ENCODE measurements at regions not wholly inside any gene's neighbourhood (a gene's known extent, or its start where the extent isn't known, plus 50 kb on each side); places are given as distances from the start of the nearest gene placed in this dataset.

- no peak for TF ChIP-seq AGO1 (IDR thresholded peaks at IDR 0.05; ENCODE audit: low read depth, low read length, poor library complexity, severe bottlenecking)
- no peak for TF ChIP-seq DNMT3B (CRISPR knock-in tag; conservative IDR thresholded peaks at IDR 0.05)
- TF ChIP-seq ETS1 (CRISPR knock-in tag; IDR thresholded peaks at IDR 0.05), result no peak
These were observed 410.3 kb upstream of the SHH start (continued) for GRCh38 chr7:156222611-156223010.

- WGBS (ENCODE audit: low lambda C conversion rate), result 28% methylated on average over 4 of the region's 4 CpGs
- Histone ChIP-seq H3K79me2 (ENCODE audit: insufficient read depth, low read length) (no peaks in the 10 kb centered on the region), H3K27ac (ENCODE audit: extremely low read length, insufficient read depth, low read length) (no peak overlapping the region), H3K36me3 (replicated peaks in 1 of 2; ENCODE audit: control insufficient read depth in 1 of 2, insufficient read depth in 2 of 2, low read length in 2 of 2) (no peaks in the 10 kb centered on the region), H4K20me1 (ENCODE audit: insufficient read depth, low read length) (no peaks in the 10 kb centered on the region), H3K27me3 (ENCODE audit: control insufficient read depth in 1 of 2, insufficient read depth in 2 of 2, low read length in 2 of 2) (peaks cover 9 to 55% of the 10 kb centered on the region in 2 experiments), H3K4me2 (ENCODE audit: low read depth, low read length) (no peak overlapping the region), H2AFZ (ENCODE audit: low read length) (no peak overlapping the region), H3K4me3 (replicated peaks in 1 of 3; ENCODE audit: insufficient read depth in 1 of 3, low read depth in 2 of 3, low read length in 3 of 3) (no peak overlapping the region), H3K4me1 (ENCODE audit: insufficient read depth, low read length) (peaks cover 13% of the 10 kb centered on the region), H3K9me3 (ENCODE audit: low read length) (peaks cover 4% of the 10 kb centered on the region; the same call in 1 of the 2 replicates), H3K9ac (ENCODE audit: insufficient read depth, low read depth, low read length) (no peak overlapping the region)
- ChIA-PET POLR2A (no interaction called here), CTCF (ENCODE audit: low intra/inter-chr PET ratio, low total read pairs) (no interaction called here)
- ATAC-seq (no peak), FAIRE-seq (no peak), DNase-seq (ENCODE audit: low spot score) (no peak)
- intact Hi-C loops (cut with micrococcal nuclease; ENCODE audit: unreplicated experiment) (no loop called here), in situ Hi-C loops (cut with HindIII; ENCODE audit: extremely low pct_ligation_motif_present, low pct_unique_long_range_greater_than_20kb) (no loop called here)
- BruUV-seq (replicated peaks), result no TSS peak
- TF ChIP-seq ZNF709 (CRISPR knock-in tag; IDR thresholded peaks at IDR 0.05) (no peak), CREBL2 (CRISPR knock-in tag; IDR thresholded peaks at IDR 0.05; ENCODE audit: borderline replicate concordance) (no peak), CHD2 (IDR thresholded peaks at IDR 0.05; ENCODE audit: low read depth, low read length) (no peak), ZNF441 (CRISPR knock-in tag; IDR thresholded peaks at IDR 0.05; ENCODE audit: borderline replicate concordance) (no peak), ZNF235 (CRISPR knock-in tag; IDR thresholded peaks at IDR 0.05; ENCODE audit: borderline replicate concordance) (no peak), ZNF367 (CRISPR knock-in tag; IDR thresholded peaks at IDR 0.05; ENCODE audit: borderline replicate concordance) (no peak), ZNF839 (CRISPR knock-in tag; IDR thresholded peaks at IDR 0.05; ENCODE audit: borderline replicate concordance) (no peak), ZNF83 (CRISPR knock-in tag; IDR thresholded peaks at IDR 0.05; ENCODE audit: borderline replicate concordance) (no peak), MLLT10 (CRISPR knock-in tag; IDR thresholded peaks at IDR 0.05) (no peak), ZNF160 (CRISPR knock-in tag; IDR thresholded peaks at IDR 0.05) (no peak), SP5 (CRISPR knock-in tag; IDR thresholded peaks at IDR 0.05; ENCODE audit: borderline replicate concordance, low read depth) (no peak), ZSCAN12 (CRISPR knock-in tag; IDR thresholded peaks at IDR 0.05) (no peak), RNF219 (CRISPR knock-in tag; IDR thresholded peaks at IDR 0.05) (no peak), ZNF687 (CRISPR knock-in tag; IDR thresholded peaks at IDR 0.05) (no peak)
These were observed 409.9 kb upstream of the SHH start for GRCh38 chr7:156222151-156222550.

Measured in HepG2 (cell line).